ENCODE measurements at regions not wholly inside any gene's neighbourhood (a gene's known extent, or its start where the extent isn't known, plus 50 kb on each side); places are given as distances from the start of the nearest gene placed in this dataset.

DNA sequence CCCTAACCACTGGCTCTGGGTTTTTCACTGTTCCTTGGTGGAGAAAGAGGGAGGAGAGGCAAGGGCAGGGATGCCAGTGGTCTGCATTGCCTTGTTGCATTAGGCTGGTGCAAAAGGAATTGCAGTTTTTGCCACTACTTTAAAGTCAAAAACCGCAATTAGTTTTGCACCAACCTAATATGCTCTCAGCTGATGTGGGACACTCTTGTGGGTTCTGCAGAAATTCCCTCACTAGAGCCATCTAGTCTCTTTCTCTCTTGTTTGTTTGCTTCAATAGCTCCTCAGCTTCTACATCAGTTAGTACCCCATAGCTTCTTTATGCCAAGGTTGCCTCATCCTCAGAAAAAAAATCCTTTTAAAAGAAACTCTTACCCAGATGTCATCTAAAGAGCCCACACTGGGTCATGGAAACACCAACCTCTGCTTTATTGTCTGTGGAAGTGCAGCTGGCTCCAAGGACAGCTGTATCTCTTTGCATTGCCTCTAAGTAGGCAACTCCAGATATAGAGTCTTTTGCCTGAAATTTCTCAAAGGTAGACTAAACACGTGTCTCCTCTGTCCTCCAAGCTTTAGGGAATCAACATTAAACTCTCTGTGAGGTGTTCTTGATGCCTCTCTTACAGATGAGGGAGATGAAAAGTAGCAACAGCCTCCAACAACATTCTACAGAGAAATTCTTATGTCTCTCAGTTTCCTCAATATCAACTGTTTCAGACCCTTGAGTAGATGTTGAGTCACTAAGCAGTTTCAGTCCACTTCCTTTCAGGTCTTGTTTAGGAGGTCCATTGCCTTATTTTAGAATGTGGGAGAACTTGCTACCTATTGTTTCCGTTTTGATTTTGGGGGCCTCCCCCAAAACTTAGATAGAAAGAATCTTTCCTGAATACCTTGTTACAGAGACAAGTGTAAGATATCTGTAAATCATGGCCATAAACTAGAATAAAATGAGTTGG, 84.9 kb upstream of the MEF2C start (continued):
- TF ChIP-seq, protein P1, sequence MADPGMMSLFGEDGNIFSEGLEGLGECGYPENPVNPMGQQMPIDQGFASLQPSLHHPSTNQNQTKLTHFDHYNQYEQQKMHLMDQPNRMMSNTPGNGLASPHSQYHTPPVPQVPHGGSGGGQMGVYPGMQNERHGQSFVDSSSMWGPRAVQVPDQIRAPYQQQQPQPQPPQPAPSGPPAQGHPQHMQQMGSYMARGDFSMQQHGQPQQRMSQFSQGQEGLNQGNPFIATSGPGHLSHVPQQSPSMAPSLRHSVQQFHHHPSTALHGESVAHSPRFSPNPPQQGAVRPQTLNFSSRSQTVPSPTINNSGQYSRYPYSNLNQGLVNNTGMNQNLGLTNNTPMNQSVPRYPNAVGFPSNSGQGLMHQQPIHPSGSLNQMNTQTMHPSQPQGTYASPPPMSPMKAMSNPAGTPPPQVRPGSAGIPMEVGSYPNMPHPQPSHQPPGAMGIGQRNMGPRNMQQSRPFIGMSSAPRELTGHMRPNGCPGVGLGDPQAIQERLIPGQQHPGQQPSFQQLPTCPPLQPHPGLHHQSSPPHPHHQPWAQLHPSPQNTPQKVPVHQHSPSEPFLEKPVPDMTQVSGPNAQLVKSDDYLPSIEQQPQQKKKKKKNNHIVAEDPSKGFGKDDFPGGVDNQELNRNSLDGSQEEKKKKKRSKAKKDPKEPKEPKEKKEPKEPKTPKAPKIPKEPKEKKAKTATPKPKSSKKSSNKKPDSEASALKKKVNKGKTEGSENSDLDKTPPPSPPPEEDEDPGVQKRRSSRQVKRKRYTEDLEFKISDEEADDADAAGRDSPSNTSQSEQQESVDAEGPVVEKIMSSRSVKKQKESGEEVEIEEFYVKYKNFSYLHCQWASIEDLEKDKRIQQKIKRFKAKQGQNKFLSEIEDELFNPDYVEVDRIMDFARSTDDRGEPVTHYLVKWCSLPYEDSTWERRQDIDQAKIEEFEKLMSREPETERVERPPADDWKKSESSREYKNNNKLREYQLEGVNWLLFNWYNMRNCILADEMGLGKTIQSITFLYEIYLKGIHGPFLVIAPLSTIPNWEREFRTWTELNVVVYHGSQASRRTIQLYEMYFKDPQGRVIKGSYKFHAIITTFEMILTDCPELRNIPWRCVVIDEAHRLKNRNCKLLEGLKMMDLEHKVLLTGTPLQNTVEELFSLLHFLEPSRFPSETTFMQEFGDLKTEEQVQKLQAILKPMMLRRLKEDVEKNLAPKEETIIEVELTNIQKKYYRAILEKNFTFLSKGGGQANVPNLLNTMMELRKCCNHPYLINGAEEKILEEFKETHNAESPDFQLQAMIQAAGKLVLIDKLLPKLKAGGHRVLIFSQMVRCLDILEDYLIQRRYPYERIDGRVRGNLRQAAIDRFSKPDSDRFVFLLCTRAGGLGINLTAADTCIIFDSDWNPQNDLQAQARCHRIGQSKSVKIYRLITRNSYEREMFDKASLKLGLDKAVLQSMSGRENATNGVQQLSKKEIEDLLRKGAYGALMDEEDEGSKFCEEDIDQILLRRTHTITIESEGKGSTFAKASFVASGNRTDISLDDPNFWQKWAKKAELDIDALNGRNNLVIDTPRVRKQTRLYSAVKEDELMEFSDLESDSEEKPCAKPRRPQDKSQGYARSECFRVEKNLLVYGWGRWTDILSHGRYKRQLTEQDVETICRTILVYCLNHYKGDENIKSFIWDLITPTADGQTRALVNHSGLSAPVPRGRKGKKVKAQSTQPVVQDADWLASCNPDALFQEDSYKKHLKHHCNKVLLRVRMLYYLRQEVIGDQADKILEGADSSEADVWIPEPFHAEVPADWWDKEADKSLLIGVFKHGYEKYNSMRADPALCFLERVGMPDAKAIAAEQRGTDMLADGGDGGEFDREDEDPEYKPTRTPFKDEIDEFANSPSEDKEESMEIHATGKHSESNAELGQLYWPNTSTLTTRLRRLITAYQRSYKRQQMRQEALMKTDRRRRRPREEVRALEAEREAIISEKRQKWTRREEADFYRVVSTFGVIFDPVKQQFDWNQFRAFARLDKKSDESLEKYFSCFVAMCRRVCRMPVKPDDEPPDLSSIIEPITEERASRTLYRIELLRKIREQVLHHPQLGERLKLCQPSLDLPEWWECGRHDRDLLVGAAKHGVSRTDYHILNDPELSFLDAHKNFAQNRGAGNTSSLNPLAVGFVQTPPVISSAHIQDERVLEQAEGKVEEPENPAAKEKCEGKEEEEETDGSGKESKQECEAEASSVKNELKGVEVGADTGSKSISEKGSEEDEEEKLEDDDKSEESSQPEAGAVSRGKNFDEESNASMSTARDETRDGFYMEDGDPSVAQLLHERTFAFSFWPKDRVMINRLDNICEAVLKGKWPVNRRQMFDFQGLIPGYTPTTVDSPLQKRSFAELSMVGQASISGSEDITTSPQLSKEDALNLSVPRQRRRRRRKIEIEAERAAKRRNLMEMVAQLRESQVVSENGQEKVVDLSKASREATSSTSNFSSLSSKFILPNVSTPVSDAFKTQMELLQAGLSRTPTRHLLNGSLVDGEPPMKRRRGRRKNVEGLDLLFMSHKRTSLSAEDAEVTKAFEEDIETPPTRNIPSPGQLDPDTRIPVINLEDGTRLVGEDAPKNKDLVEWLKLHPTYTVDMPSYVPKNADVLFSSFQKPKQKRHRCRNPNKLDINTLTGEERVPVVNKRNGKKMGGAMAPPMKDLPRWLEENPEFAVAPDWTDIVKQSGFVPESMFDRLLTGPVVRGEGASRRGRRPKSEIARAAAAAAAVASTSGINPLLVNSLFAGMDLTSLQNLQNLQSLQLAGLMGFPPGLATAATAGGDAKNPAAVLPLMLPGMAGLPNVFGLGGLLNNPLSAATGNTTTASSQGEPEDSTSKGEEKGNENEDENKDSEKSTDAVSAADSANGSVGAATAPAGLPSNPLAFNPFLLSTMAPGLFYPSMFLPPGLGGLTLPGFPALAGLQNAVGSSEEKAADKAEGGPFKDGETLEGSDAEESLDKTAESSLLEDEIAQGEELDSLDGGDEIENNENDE (IDR thresholded peaks at IDR 0.05; ENCODE audit: insufficient replicate concordance, low read length), result no peak
- TF ChIP-seq CBX8 (IDR thresholded peaks at IDR 0.05; ENCODE audit: borderline replicate concordance, low read depth, low read length), result no peak
- no peak for TF ChIP-seq EGR1 (IDR thresholded peaks at IDR 0.05; ENCODE audit: borderline replicate concordance, low read depth, low read length)
- TF ChIP-seq CEBPB (IDR thresholded peaks at IDR 0.05; ENCODE audit: low read depth, low read length), result no peak
- no peak for TF ChIP-seq SP4 (IDR thresholded peaks at IDR 0.05; ENCODE audit: low read length)
- no peak for TF ChIP-seq JUN (IDR thresholded peaks at IDR 0.05; ENCODE audit: low read depth, low read length)
- TF ChIP-seq GTF2F1 (IDR thresholded peaks at IDR 0.05; ENCODE audit: borderline replicate concordance, low read depth, low read length), result no peak
- TF ChIP-seq SIRT6 (IDR thresholded peaks at IDR 0.05; ENCODE audit: low read length), result no peak
- TF ChIP-seq SRF (IDR thresholded peaks at IDR 0.05; ENCODE audit: low read depth, low read length), result no peak
- no peak for TF ChIP-seq CBX5 (IDR thresholded peaks at IDR 0.05; ENCODE audit: low read depth, low read length)
- TF ChIP-seq TCF12 (IDR thresholded peaks at IDR 0.05; ENCODE audit: low read depth, low read length), result no peak
